ENCODE measurements at regions not wholly inside any gene's neighbourhood (a gene's known extent, or its start where the extent isn't known, plus 50 kb on each side); places are given as distances from the start of the nearest gene placed in this dataset.

GRCh38 chr3:2023959-2024358 is 74.7 kb upstream of the CNTN4 start:
- Mint-ChIP-seq H3K4me1 (ENCODE audit: low read depth) (no peaks in the 10 kb centered on the region), H3K27ac (no peak overlapping the region), H3K27me3 (no peaks in the 10 kb centered on the region), H3K9me3 (ENCODE audit: low read depth) (no peaks in the 10 kb centered on the region), H3K36me3 (ENCODE audit: insufficient read depth) (no peaks in the 10 kb centered on the region), H3K4me3 (ENCODE audit: low read depth) (no peak overlapping the region)
- TF ChIP-seq CTCF (IDR thresholded peaks at IDR 0.05; ENCODE audit: unreplicated experiment) = no peak
- DNase-seq (ENCODE audit: low spot score, unreplicated experiment) = no peak

GRCh38 chr3:2024713-2025112 is 74.0 kb upstream of the CNTN4 start:
- no peaks in the 10 kb centered on the region for H3K36me3 Mint-ChIP-seq (ENCODE audit: insufficient read depth)
- H3K27me3 Mint-ChIP-seq = no peaks in the 10 kb centered on the region
- no peak for DNase-seq (ENCODE audit: low spot score, unreplicated experiment)
- H3K4me1 Mint-ChIP-seq (ENCODE audit: low read depth) = no peaks in the 10 kb centered on the region
- no peak overlapping the region for H3K27ac Mint-ChIP-seq
- no peak overlapping the region for H3K4me3 Mint-ChIP-seq (ENCODE audit: low read depth)
- no peak for TF ChIP-seq CTCF (IDR thresholded peaks at IDR 0.05; ENCODE audit: unreplicated experiment)
- no peaks in the 10 kb centered on the region for H3K9me3 Mint-ChIP-seq (ENCODE audit: low read depth)

GRCh38 chr3:2029559-2029958 is 69.1 kb upstream of the CNTN4 start:
- Mint-ChIP-seq H3K27ac (no peak overlapping the region), H3K27me3 (peaks cover 3% of the 10 kb centered on the region), H3K36me3 (ENCODE audit: insufficient read depth) (no peaks in the 10 kb centered on the region), H3K9me3 (ENCODE audit: low read depth) (no peaks in the 10 kb centered on the region), H3K4me3 (ENCODE audit: low read depth) (no peak overlapping the region), H3K4me1 (ENCODE audit: low read depth) (no peaks in the 10 kb centered on the region)
- no peak for TF ChIP-seq CTCF (IDR thresholded peaks at IDR 0.05; ENCODE audit: unreplicated experiment)
- no peak for DNase-seq (ENCODE audit: low spot score, unreplicated experiment)

GRCh38 chr3:2036076-2036475 is 62.6 kb upstream of the CNTN4 start:
- peaks cover 3% of the 10 kb centered on the region for H3K27me3 Mint-ChIP-seq
- H3K9me3 Mint-ChIP-seq (ENCODE audit: low read depth) = no peaks in the 10 kb centered on the region
- no peaks in the 10 kb centered on the region for H3K4me1 Mint-ChIP-seq (ENCODE audit: low read depth)
- no peak overlapping the region for H3K4me3 Mint-ChIP-seq (ENCODE audit: low read depth)
- no peak for DNase-seq (ENCODE audit: low spot score, unreplicated experiment)
- TF ChIP-seq CTCF (IDR thresholded peaks at IDR 0.05; ENCODE audit: unreplicated experiment) = no peak
- no peak overlapping the region for H3K27ac Mint-ChIP-seq
- H3K36me3 Mint-ChIP-seq (ENCODE audit: insufficient read depth) = no peaks in the 10 kb centered on the region

- Mint-ChIP-seq H3K4me3 (ENCODE audit: low read depth) (no peak overlapping the region), H3K36me3 (ENCODE audit: insufficient read depth) (no peaks in the 10 kb centered on the region), H3K27me3 (no peaks in the 10 kb centered on the region), H3K27ac (no peak overlapping the region), H3K4me1 (ENCODE audit: low read depth) (no peaks in the 10 kb centered on the region), H3K9me3 (ENCODE audit: low read depth) (no peaks in the 10 kb centered on the region)
- DNase-seq (ENCODE audit: low spot score, unreplicated experiment) = no peak
- no peak for TF ChIP-seq CTCF (IDR thresholded peaks at IDR 0.05; ENCODE audit: unreplicated experiment)
Measured at GRCh38 chr3:2041931-2042330, 56.7 kb upstream of the CNTN4 start.

All from progenitor cell of endocrine pancreas (in vitro differentiated cells).